ENCODE measurements at regions not wholly inside any gene's neighbourhood (a gene's known extent, or its start where the extent isn't known, plus 50 kb on each side); places are given as distances from the start of the nearest gene placed in this dataset.

DNA sequence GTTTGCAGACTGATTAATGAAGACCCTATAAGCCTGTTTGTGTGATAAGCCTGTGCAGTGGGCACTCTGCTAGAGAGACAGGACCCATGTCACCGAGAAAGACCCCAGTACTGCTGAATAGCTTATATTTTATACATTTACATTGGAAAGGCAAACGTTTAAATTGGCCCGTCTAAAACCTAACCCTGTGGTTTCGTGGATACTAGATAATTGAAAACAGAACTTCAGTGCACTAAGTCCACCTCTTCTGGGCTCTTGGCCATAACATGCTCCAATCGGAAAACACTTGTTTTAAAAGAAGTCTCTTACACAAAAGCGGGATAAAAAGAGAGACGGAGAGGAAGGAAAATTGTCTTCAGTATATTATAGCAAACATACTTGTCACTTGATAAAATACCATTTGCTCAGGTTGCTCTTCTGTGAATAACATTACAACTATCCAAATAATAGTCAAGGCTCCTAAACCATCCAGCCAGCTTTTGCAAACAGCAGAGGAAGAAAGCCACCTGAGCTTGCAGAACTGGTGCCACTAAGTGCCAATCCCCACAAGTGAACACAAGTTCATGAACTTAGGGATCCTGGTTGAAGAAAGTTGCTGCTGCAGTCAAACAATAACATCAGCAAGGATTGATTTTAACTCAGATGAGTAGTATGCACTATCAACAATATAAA, 218.4 kb upstream of the FN1 start:
- TF ChIP-seq CTCF (conservative IDR thresholded peaks at IDR 0.05; ENCODE audit: low read depth, low read length) (no peak), EZH2phosphoT487 (IDR thresholded peaks at IDR 0.05; ENCODE audit: borderline replicate concordance, low read length) (no peak), EZH2 (IDR thresholded peaks at IDR 0.05; ENCODE audit: low read length, unreplicated experiment) (no peak)
